Cardiac septum (tissue), 1 donor: ENCODE measurements at regions not wholly inside any gene's neighbourhood (a gene's known extent, or its start where the extent isn't known, plus 50 kb on each side); places are given as distances from the start of the nearest gene placed in this dataset.
"Not testable (repeated sequence)": the region's sequence is repeated elsewhere in the genome, so short reads cannot be mapped to it uniquely, and the experiment has no call there.

ENCODE experiments used
- DNase-seq: peaks from one replicate; pipeline ENCODE4 v3.0.0-alpha.2; 2020; ENCODE audit warnings: low spot score
- intact Hi-C: fragments of 100-400 bp; cut with DNase I; formaldehyde crosslinking; loops from one replicate; pipeline ENCODE4 v1.14.0; 2022
- donor health status: DM: no; HTN: no; CAD: no.

DNA sequence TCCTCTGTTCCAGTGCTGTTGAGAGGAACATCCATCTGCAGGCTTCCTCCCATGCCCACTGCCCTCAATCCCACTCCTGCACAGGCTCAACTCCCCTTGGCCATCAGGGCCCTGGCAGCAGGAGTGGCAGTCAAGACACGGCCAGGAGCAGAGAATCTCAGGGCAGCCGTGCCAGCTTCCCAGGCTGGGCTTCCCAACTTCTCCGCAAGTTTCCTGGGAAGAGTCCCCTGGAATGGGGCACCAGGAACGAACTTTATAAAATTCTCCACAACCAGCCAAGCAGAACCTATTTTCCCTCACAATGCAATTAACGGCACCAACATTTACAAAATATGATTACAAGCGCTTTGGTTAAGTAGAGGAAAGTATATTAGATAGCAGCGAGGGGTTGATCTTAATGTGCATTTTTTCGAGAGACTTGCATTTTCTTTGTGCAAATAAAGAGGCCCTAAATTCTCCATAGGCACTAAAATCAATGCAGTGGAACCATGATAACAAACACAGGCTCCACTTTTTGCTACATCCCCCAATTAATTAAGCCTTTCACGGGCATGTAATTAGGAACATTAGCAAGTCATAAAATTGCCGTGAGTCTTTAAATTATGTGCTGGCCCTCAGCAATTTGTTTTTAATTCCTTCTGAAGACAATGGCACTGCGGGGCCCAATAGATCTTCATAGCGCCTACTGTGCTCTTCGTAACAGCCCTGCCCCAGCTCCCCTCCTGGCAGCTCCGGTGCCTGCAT, 99.9 kb upstream of the LHX1 start:
- intact Hi-C loops = no loop called here
- no peak for DNase-seq

DNA sequence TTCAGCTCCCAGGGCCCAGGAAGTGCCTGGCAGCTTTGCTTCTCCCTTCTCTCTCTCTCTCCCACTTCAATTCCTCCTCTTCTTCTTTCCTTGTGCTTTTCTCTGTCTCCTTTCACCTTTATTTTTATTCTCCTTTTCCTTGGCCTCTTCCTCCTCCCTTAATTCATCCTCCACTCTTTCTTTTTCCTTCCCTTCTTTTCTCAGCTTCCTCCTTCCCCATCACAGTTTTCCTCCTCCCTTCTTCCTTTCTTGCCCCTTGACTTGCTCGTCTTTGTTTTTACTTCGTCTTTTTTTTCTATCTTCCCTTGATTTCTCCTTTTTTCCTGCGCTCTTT, 99.4 kb upstream of the LHX1 start:
- intact Hi-C loops = no loop called here
- no peak for DNase-seq

DNA sequence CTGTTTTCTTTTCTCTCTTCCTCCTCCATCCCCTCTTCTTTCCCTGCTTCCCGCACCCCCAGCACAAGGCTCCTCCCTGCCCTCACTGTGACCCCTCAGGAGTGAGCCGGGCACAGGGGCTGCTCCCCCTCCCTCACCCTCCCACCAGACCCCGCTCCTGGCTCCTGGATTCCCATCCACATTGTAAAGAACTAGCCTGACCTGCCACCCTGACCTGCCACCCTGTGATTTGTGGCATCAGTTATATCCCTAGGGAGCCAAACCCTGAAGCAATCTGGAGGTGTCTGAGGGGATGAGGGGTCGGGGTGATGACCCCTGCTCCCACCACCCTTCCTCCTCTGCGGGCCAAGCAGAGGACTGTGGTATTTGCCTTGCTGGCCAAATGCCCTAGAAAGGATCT, 98.0 kb upstream of the LHX1 start:
- no peak for DNase-seq
- intact Hi-C loops = no loop called here

DNA sequence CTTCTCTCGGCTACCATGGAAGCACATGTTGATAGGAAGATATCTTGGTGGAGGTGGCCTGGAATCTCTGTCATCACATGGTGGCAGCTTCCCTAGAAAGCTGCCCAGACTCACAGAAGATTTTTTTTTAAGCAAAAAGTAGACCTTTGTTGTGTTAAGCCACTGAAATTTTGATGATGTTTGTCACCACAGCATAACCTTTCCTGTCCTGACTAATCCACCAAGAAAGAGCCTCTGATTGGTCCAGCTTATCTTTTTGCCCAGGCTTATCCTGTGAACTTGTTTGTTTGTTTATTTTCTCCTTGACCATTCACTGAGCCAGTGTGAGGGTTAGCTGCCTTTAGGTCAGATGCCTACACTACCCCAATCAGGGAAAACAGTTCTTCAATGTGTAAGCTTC, 96.5 kb upstream of the LHX1 start:
- DNase-seq = no peak
- intact Hi-C loops = no loop called here

DNA sequence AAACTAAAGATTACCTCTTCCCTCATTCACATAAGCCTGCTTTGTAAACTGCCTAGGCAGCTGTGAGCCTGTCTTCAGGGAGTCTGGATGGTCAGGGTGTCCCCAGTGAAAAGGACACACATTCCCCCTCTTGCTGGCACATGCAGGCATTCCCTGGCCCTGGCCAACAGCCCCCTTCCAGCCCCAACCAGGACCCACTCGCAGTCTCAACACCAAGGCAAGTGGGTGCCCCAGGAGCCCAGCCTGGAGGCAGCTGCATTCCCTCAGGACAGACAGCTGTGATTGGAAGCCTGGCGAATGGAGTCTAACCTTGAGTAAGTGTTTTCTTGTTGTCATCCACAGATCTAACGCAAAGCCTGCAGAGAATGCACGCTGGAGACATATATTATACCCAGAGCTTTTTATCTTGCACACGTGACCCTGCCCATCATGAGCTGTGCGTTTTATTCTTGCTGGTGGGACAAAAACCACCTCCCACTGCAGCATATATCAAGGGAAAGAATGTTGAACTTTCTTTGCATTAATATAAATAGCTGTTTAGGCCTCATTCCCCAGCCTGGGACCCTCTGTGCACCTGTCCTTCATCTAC, 95.0 kb upstream of the LHX1 start:
- DNase-seq = no peak
- intact Hi-C loops = no loop called here

DNA sequence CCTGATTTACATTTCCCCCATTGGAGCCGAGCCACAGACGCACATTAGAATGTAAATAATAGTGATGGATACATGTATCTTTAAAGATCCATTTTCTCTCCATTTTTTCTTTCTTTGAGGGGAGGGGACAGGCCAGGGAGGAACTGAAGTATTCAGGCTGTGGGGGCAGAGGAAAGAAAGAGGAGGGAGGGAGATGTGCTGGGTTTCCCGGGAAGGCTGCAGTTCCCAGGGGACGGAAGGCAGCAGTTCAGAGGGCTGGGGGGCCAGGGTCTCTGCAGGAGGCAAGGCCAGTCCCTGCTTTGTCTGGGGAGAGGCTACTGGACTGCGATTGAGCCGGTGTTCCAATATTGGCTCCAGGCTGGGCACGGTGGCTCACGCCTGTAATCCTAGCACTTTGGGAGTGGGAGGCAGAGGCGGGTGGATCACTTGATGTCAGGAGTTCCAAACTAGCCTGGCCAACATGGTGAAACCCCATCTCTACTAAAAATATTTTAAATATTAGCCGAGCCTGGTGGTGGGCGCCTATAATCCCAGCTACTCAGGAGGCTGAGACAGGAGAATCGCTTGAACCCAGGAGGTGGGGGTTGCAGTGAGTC, 94.2 kb upstream of the LHX1 start:
- no peak for DNase-seq
- intact Hi-C loops = no loop called here

DNA sequence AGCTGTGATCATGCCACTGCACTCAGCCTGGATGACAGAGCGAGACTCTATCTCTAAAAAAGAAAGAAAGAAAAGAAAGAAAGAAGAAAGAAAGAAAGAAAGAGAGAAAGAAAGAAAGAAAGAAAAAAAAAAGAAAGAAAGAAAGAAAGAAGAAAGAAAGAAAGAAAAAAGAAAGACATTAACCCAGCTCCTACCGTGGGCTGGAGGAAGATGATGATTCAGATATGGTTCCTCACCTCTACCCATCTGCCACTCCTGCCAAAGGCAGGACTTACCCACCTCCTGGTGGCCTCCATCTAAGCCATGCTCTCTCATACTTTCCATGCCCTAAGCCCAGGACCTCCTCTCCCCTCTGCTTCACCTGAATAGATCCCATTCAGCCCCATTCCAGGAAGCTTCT, 93.3 kb upstream of the LHX1 start:
- DNase-seq = no peak
- intact Hi-C loops = no loop called here

DNA sequence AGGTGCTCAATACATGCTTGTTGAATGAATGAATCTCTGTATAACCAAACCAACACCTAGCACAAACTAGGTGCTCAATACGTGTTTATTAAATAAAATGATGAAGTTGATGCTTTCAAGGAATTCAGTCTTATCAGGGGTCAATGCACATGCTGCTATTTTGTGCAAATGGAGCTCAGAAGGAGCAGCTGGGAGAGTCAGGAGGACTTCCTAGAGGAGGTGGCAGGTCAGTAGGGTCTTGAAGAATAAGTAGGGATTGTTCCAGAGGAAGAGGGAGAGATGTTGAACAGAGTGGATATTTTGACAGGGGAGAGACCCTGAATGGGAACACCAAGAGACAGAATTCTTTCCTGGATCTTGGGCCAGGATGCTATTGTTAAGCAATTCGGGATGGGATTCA, 92.7 kb upstream of the LHX1 start:
- intact Hi-C loops = no loop called here
- no peak for DNase-seq

DNA sequence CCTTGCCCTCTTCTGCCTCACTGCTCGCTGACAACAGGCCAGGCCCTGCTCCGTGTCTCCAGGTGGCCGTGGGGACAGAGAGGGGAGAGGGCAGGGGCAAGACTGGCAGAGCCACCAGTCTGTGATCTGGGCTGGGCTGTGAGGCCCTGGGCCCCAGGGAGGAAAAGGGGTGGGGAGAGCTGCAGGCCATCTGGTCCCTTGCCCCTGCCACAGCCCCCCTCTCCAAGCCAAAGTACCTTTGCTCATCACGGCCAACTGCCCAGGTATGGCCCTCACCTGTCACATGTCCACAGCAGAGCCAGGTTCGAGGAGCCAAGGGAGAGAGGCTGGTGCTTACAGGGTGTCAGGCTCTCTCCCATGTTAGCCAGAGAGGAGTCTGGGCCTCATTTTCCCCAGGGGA, 91.4 kb upstream of the LHX1 start:
- intact Hi-C loops = no loop called here
- no peak for DNase-seq

DNA sequence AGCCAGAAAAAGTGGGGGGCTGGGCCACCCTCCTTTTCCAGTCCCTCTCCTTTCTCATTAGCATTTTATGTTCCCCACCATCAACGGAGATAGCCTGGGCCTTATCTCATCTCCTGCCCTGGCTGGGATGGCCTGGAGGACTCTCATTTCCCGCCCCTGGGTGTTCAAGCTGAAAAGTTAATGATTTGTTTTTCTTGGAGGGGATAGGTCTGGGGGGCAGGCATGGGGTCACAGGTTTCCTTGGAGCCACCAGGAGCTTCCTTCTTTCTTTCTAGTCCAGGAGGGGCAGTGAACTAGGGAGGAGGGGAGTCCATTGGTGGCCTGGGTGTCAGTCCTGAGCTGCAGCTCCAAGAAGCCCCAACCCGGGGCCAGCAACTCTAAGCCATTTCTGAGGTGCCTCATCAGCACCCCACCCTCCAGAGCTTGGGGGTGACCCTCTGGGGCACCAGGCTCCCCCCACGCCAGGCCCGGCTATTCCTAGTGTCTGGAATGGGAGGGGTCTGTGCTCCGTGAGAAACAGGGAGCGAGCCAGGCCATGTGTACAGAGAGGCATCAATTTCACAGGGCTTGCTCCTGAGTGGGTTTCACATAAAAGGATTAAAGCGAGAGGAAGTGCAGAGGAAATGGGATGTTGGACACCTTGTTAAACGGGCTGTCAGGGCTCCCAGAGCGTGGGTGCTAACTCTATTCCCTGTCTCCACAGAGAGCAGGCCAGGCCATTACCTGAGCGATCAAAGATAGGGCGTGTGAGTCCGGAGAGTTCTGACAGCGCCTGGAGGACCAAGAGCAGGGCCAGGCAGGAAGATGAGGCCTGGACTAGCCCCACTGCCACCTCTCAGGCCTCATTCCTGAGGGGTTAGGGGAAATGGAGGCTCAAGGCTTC, 90.6 kb upstream of the LHX1 start:
- intact Hi-C loops = no loop called here
- DNase-seq = no peak

DNA sequence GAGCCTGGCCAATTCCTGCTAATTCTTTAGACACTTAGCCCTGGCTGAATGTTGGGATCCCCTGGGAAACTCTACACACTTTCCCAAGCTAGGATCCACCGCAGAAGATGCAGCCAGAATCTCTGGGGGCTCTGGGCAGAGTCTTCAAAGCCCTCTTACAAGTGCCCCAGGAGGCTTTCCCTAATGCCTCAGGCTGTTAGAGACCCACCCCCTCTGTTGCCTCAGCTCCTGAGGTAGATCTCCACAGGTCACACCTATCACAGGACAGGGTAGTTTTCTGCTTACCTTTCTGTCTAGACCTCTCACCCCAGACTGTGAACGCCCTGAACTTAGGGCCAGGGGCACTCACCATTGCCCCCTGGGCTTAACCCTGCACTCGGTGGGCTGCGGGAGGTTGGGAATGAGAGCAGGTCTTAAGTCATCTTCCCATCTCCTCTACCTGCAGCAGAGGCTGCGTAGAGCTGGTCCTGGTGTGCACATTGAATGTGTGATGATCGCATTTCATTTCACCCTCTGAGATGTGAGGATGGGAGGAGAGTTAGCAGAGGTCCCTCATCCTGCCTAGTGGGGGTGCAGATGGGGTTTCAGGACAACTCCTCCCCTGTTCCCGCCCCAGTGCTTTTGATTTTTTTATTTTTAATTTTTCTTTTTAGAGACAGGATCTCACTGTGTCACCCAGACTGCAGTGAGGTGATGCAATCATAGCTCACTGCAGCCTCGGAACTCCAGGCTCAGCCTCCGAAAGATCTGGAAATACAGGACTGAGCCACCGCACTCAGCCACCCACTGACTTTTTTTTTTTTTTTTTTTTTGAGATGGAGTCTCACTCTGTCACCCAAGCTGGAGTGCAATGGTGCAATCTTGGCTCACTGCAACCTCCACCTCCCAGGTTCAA, 89.0 kb upstream of the LHX1 start:
- intact Hi-C loops = no loop called here
- DNase-seq = no peak

DNA sequence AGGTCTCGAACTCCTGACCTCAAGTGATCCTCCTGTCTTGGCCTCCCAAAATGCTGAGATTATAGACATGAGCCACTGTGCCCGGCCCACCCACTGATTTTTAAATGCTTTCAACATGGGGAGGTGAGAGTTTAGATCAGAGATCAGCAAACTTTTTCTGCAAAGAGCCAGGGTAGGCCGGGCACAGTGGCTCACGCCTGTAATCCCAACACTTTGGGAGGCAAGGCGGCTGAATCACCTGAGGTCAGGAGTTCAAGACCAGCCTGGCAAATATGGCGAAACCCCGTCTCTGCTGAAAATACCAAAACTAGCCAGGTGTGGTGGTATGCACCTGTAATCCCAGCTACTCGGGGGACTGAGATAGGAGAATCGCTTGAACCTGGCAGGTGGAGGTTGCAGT, 88.3 kb upstream of the LHX1 start:
- DNase-seq = not testable (repeated sequence)

DNA sequence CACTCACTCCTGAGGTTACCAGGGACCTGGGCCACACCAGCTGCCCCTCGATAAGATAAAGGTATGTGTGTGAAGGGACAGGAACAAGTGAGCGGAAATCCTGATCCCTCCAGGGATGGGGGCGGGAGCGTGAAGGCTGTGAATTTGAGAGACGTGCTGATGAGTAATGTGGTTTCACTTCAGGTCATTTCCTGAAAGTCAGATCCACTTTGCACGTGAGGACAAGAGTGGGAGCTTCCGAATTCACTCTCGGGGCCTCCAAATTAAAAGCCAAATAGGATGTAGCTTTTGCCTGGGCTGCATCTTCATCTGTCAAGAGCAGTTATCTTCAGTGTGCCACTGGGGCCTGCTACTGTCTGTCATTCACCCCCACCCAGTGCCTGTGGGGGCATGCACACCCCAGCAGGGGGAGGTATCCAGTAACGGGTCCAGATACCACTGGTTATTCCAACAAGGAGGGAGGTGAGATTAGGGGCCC, 87.4 kb upstream of the LHX1 start:
- no peak for DNase-seq
- intact Hi-C loops = no loop called here

More for the DNA sequence above, 88.3 kb upstream of the LHX1 start:
- intact Hi-C loops = not testable (repeated sequence)

DNA sequence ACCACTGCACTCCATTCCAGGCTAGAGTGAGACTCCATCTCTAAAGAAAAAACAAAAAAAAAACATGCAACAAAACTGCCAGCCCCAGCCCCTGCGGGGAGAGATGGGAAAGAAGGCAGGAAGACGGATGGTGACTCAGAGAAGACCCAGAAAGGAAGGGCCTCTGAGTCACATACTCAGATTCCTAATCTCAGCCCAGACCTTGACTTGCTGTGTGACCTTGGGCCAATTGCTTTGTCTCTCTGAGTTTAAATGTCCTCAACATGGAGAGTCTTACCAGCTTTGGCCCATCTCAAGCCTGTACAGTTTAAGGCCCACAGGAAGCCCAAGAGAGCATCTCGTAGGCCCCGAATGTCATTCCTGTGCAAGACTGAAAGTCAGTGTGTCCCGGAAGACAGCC, 86.5 kb upstream of the LHX1 start:
- intact Hi-C loops = no loop called here
- DNase-seq = no peak

DNA sequence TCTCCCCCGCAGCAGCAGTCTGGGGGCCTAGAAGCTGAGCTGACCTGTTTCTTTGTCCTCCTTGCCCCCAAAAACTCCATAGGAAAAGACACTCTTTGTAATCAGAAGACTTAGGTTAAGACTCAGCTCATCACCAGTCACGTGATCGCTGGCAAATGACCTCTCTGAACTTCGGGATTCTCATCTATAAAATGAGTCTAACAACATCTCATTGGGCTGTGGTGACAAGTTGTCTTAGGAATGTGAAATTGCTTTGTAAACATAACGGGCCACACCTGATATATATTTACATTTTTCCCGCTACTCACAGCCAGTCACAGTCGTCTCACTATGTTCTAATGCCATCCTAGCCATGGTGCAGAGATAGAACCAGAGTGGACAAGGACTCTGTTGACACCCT, 86.0 kb upstream of the LHX1 start:
- intact Hi-C loops = no loop called here
- DNase-seq = no peak

DNA sequence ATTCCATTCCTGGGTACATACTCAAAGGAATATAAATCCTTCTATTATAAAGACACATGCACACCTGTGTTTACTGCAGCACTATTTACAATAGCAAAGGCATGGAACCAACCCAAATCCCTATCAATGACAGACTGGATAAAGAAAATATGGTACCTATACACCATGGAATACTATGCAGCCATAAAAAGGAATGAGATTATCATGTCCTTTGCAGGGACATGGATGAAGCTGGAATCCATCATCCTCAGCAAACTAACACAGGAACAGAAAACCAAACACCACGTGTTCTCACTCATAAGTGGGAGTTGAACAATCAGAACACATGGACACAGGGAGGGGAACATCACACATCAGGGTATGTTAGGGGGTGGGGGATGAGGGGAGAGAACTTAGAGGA, 84.8 kb upstream of the LHX1 start:
- DNase-seq, intact Hi-C loops: not testable (repeated sequence)

DNA sequence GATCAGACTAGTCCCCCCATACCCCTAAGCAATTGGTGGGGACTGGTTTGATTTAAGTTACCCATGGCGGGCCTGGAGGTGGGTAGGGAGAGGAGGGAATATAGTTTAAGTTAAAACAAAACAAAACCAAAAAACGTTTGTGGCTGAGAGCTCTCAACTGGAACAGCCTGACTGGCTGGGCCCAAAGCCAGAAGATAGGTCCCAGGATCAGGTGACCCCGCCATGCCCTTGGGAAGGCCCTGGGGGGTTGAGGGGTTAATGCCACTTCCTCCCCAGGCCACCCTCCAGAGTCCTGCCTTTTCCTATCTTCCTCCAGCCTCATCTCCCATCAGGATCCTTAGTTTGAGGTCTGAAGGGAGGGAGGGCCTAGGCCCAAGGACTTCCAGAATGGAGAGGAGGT, 82.3 kb upstream of the LHX1 start:
- no peak for DNase-seq
- intact Hi-C loops = no loop called here

DNA sequence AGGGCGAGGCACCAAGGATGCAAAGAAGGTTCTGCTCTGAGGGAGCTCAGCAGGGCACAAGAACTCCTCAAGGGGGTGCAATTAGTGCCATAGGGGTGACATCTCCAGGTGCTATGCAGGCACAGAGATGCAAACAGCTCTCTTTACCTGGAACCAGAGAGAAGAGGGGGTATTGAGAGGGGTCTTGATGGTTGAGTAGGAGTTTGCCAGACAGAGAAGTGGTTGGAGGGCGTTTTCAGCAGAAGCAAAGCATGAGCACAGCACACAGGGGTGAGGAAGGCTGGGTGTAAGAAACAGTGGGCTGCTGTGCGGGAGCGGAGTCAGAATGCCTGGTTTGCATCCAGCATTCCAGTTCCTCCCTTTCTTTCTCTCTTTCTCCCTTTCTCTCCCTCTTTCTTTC, 81.8 kb upstream of the LHX1 start:
- no peak for DNase-seq
- intact Hi-C loops = no loop called here

DNA sequence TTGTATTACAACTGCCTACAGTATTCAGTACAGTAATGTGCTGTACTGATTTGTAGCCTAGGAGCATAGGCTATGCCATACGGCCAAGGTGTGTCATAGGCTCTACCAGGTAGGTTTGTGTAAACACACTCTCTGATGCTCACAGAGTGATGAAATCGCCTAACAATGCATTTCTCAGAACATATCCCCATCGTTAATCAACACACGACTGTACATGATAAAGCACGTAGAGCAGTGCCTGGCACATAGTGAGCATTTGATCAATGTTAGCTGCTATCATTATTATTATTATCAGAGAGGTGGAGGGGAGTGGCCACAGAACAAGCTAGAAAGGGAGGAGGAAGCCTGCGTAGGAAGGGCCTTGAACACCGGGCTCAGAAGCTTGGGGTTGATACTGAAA, 81.1 kb upstream of the LHX1 start:
- intact Hi-C loops = no loop called here
- no peak for DNase-seq
